OCI-LY1 (cell line): ENCODE measurements at regions not wholly inside any gene's neighbourhood (a gene's known extent, or its start where the extent isn't known, plus 50 kb on each side); places are given as distances from the start of the nearest gene placed in this dataset.
A peak's percentile ranks its signal among the peaks of the same experiment; 100 is the strongest.

ENCODE experiments used
- H2AFZ ChIP-seq: fragments of 200-600 bp; sonication (generic), shearing (Covaris generic); 2 replicates; pipeline ENCODE4 v1.6.0; 2014; ENCODE audit warnings: antibody characterized with exemption, mild to moderate bottlenecking, low read length
- H3F3A ChIP-seq: fragments of 200-600 bp; sonication (generic), shearing (Covaris generic); 2 replicates; pipeline ENCODE4 v1.6.0; 2014; ENCODE audit warnings: mild to moderate bottlenecking, antibody characterized with exemption, low read length, moderate library complexity; ENCODE audit not compliant: insufficient read depth
- H3K27ac ChIP-seq: fragments of 200-600 bp; sonication (generic); 2 replicates; pipeline ENCODE4 v1.5.1; 2014; ENCODE audit warnings: low read length, mixed run types, mild to moderate bottlenecking, low read depth; ENCODE audit not compliant: poor library complexity, severe bottlenecking
- H3K27me3 ChIP-seq: fragments of 200-600 bp; sonication (generic); 2 replicates; pipeline ENCODE4 v1.6.0; 2014; ENCODE audit warnings: antibody characterized with exemption, mild to moderate bottlenecking, low read length, moderate library complexity; ENCODE audit not compliant: insufficient read depth
- H3K36me3 ChIP-seq: fragments of 200-600 bp; sonication (generic); 2 replicates; pipeline ENCODE4 v1.6.1; 2014; ENCODE audit warnings: mild to moderate bottlenecking, antibody characterized with exemption, low read length, moderate library complexity, mixed read lengths; ENCODE audit not compliant: insufficient read depth
- H3K4me1 ChIP-seq: fragments of 200-600 bp; sonication (generic); 2 replicates; pipeline ENCODE4 v1.5.1; 2014; ENCODE audit warnings: mild to moderate bottlenecking, low read length, moderate library complexity; ENCODE audit not compliant: insufficient read depth, severe bottlenecking
- H3K4me2 ChIP-seq: fragments of 200-600 bp; sonication (generic), shearing (Covaris generic); 2 replicates; pipeline ENCODE4 v1.6.1; 2014; ENCODE audit warnings: low read length
- H3K4me3 ChIP-seq: fragments of 200-600 bp; sonication (generic); 2 replicates; pipeline ENCODE4 v1.5.1; 2014; ENCODE audit warnings: low read length, low read depth, mild to moderate bottlenecking, mixed read lengths; ENCODE audit not compliant: poor library complexity, severe bottlenecking
- H3K79me2 ChIP-seq: fragments of 200-600 bp; shearing (Covaris generic); 2 replicates; pipeline ENCODE4 v1.6.1; 2016; ENCODE audit warnings: mixed run types, low read length, mixed read lengths; ENCODE audit not compliant: insufficient read depth
- H3K9ac ChIP-seq: fragments of 200-600 bp; sonication (generic), shearing (Covaris generic); 2 replicates; pipeline ENCODE4 v1.6.1; 2014; ENCODE audit warnings: mild to moderate bottlenecking, low read length, mixed read lengths
- H3K9me2 ChIP-seq: fragments of 200-600 bp; sonication (generic), shearing (Covaris generic); 2 replicates; pipeline ENCODE4 v1.6.1; 2014; ENCODE audit warnings: low read depth, mild to moderate bottlenecking, low read length, mixed read lengths
- H3K9me3 ChIP-seq: fragments of 200-600 bp; shearing (Covaris generic); 2 replicates; pipeline ENCODE4 v1.6.1; 2014; ENCODE audit warnings: low read length, mixed read lengths
- H4K20me1 ChIP-seq: fragments of 200-600 bp; sonication (generic), shearing (Covaris generic); 2 replicates; pipeline ENCODE4 v1.6.0; 2016; ENCODE audit warnings: mild to moderate bottlenecking, low read length; ENCODE audit not compliant: insufficient read depth
- EZH2 ChIP-seq: fragments of 200-600 bp; sonication (generic), shearing (Covaris generic); IDR thresholded peaks from 2 replicates; pipeline ENCODE4 v1.8.0; 2017; ENCODE audit warnings: borderline replicate concordance, mixed run types, mild to moderate bottlenecking, antibody characterized with exemption, low read length, moderate library complexity, mixed read lengths
- TF ChIP-seq, protein P1 (sequence below): fragments of 200-600 bp; sonication (generic), shearing (Covaris generic); IDR thresholded peaks from 2 replicates; pipeline ENCODE4 v1.5.1; 2017; ENCODE audit warnings: mild to moderate bottlenecking, antibody characterized with exemption, low read length, moderate library complexity, mixed read lengths

DNA sequence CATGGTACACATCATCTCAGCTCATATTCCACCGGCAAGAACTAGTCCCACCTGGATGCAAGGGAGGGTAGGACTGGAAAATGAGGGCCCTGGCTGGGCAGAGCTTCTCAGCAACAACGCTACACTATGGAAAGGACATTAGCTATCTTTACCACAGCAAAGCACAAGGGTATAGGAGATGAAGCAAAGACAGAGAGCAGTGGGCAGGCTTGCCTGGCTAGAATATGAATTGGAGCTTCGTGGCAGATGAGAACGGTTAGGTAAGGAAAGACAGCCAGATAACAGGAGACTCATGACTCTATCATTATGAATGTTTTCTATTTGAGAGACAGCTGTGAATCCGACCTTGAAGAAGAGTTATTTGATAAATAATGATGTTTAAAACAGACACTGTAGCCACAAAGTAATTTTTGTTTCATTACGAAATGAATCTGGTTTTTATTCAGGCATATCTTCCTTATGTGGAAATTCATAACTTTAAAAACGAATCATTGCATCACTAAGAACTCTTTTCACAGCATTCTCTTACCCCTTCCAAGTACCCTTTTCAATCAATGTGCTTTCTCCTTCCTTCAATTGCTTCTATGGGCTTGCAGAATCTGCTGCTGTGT, 59.1 kb upstream of the PCED1B start:
- H3K4me1 ChIP-seq, result no peaks in the 10 kb centered on the region
- TF ChIP-seq, protein P1, sequence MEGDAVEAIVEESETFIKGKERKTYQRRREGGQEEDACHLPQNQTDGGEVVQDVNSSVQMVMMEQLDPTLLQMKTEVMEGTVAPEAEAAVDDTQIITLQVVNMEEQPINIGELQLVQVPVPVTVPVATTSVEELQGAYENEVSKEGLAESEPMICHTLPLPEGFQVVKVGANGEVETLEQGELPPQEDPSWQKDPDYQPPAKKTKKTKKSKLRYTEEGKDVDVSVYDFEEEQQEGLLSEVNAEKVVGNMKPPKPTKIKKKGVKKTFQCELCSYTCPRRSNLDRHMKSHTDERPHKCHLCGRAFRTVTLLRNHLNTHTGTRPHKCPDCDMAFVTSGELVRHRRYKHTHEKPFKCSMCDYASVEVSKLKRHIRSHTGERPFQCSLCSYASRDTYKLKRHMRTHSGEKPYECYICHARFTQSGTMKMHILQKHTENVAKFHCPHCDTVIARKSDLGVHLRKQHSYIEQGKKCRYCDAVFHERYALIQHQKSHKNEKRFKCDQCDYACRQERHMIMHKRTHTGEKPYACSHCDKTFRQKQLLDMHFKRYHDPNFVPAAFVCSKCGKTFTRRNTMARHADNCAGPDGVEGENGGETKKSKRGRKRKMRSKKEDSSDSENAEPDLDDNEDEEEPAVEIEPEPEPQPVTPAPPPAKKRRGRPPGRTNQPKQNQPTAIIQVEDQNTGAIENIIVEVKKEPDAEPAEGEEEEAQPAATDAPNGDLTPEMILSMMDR, result no peak
- TF ChIP-seq EZH2, result no peak
- H3K27me3 ChIP-seq, result no peaks in the 10 kb centered on the region
- no peaks in the 10 kb centered on the region for H3F3A ChIP-seq
- H3K9me3 ChIP-seq, result no peaks in the 10 kb centered on the region
- H2AFZ ChIP-seq, result no peak overlapping the region
- H4K20me1 ChIP-seq, result no peaks in the 10 kb centered on the region
- H3K4me2 ChIP-seq, result no peak overlapping the region
- H3K36me3 ChIP-seq, result no peaks in the 10 kb centered on the region
- no peaks in the 10 kb centered on the region for H3K9me2 ChIP-seq
- H3K79me2 ChIP-seq, result no peaks in the 10 kb centered on the region
- no peak overlapping the region for H3K4me3 ChIP-seq
- no peak overlapping the region for H3K9ac ChIP-seq
- H3K27ac ChIP-seq, result no peak overlapping the region

DNA sequence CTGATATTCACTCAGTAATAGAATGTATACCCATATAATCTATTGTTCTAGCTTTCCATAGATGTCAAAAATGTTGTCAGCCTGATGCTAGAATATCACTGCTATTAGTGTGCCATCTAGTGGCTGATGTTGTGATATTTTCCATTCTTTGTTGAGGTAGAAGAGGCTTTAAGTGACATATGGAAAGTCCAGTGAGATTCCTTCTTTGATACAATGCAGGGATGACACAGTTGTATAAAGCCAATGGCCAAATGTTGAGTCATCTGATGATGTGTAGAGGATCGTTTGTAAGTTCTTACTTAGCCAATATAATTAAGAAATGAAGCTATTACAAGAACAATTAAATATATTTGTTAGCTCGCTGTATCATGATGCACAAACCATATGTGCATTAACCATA, 58.1 kb upstream of the PCED1B start:
- Histone ChIP-seq H3K9me3 (no peaks in the 10 kb centered on the region), H3K79me2 (no peaks in the 10 kb centered on the region), H2AFZ (no peak overlapping the region), H3K27me3 (no peaks in the 10 kb centered on the region), H4K20me1 (no peaks in the 10 kb centered on the region), H3F3A (no peaks in the 10 kb centered on the region), H3K27ac (no peak overlapping the region), H3K36me3 (no peaks in the 10 kb centered on the region), H3K4me1 (no peaks in the 10 kb centered on the region), H3K9ac (no peak overlapping the region), H3K4me3 (no peak overlapping the region), H3K4me2 (no peak overlapping the region), H3K9me2 (no peaks in the 10 kb centered on the region)
- TF ChIP-seq, protein P1, result peak; percentile 78
- TF ChIP-seq EZH2, result no peak

DNA sequence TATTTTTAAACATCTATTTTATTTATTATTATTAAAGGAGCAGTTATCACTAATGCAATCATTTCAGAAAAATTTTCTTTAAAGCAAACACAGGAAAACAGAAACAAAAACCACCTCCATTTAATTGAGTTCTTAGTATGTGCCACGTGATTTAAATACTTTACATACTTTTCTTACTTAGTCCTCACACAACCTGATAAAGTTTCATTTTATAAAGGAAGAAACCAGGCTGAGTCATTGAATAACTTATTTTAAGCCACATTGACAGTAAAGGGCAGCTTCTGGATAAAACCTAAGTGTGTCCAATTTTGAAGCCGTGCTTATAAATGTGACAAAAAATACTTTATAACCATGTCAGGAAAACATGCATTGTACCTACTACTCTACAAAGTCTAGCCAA, 57.1 kb upstream of the PCED1B start:
- Histone ChIP-seq H3K27ac (no peak overlapping the region), H3K4me3 (no peak overlapping the region), H3K4me1 (no peaks in the 10 kb centered on the region), H3K79me2 (no peaks in the 10 kb centered on the region), H4K20me1 (no peaks in the 10 kb centered on the region), H3K9me3 (no peaks in the 10 kb centered on the region), H3K9me2 (no peaks in the 10 kb centered on the region), H3K9ac (no peak overlapping the region), H3K36me3 (no peaks in the 10 kb centered on the region), H3F3A (no peaks in the 10 kb centered on the region), H3K27me3 (no peaks in the 10 kb centered on the region), H3K4me2 (no peak overlapping the region), H2AFZ (no peak overlapping the region)
- no peak for TF ChIP-seq EZH2
- TF ChIP-seq, protein P1, result no peak
